ENCODE measurements at regions not wholly inside any gene's neighbourhood (a gene's known extent, or its start where the extent isn't known, plus 50 kb on each side); places are given as distances from the start of the nearest gene placed in this dataset.
A peak's percentile ranks its signal among the peaks of the same experiment; 100 is the strongest.

DNA sequence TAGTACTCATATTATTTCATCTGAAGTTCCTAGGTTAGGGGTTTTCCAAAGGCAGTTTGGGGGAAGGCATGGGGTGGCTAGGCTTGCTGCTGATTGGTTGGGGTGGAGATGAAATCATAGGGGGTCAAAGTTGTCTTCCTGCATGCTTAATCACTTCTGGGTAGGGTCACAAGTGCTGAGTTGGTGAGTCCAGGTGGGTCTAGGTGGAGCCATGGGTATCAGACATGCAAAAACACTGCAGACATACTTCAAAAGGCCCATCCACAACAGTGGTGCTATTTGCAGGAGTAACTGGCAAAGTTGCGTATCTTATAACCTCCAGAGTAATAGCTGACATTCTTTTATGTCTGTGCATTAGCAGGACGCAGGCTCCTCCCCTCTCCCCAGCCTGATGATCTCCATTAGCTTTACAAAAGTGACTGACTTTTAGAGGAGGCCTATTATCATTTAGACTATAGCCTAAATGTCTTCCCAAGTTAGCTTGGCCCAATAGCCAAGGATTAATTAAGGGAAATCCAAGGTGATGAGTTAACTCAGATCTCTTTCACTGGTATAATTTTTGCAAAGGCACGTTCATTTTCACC is 374.4 kb upstream of the PRMT6 start:
- no peak overlapping the region for H2AFZ ChIP-seq (ENCODE audit: low read length)

More for the DNA sequence above, 374.4 kb upstream of the PRMT6 start:
- H3T11ph ChIP-seq (ENCODE audit: low read length), result no peak overlapping the region
- no peak overlapping the region for H2BK12ac ChIP-seq (ENCODE audit: insufficient read length, low read depth, low read length)
- peak overlapping the region in 2 of 3 experiments; percentile 3 to 10; a peak in 2 of 7 replicates for H3K27ac Mint-ChIP-seq
- H2AK5ac ChIP-seq (ENCODE audit: insufficient read length, low read length), result no peak overlapping the region
- no peak overlapping the region for H3K23ac ChIP-seq (ENCODE audit: insufficient read length, low read depth, low read length)
- peak; percentile 29 for DNase-seq
- no peak overlapping the region for H3K4me2 ChIP-seq (ENCODE audit: insufficient read depth, insufficient read length, low read length)
- no peak overlapping the region for H4K5ac ChIP-seq (ENCODE audit: insufficient read length, low read depth, low read length)
- H3K79me2 ChIP-seq (ENCODE audit: insufficient read depth, low read length), result no peaks in the 10 kb centered on the region
- TF ChIP-seq, protein P1, sequence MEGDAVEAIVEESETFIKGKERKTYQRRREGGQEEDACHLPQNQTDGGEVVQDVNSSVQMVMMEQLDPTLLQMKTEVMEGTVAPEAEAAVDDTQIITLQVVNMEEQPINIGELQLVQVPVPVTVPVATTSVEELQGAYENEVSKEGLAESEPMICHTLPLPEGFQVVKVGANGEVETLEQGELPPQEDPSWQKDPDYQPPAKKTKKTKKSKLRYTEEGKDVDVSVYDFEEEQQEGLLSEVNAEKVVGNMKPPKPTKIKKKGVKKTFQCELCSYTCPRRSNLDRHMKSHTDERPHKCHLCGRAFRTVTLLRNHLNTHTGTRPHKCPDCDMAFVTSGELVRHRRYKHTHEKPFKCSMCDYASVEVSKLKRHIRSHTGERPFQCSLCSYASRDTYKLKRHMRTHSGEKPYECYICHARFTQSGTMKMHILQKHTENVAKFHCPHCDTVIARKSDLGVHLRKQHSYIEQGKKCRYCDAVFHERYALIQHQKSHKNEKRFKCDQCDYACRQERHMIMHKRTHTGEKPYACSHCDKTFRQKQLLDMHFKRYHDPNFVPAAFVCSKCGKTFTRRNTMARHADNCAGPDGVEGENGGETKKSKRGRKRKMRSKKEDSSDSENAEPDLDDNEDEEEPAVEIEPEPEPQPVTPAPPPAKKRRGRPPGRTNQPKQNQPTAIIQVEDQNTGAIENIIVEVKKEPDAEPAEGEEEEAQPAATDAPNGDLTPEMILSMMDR (conservative IDR thresholded peaks at IDR 0.05), result no peak
- no peak overlapping the region for H3K4me3 Mint-ChIP-seq
- no peak overlapping the region for H3K18ac ChIP-seq (ENCODE audit: insufficient read length, low read depth, low read length)
- H3K4me1 ChIP-seq (ENCODE audit: insufficient read depth, low read length), result no peaks in the 10 kb centered on the region; the same call in 1 of the 2 replicates
- H4K20me1 ChIP-seq (ENCODE audit: control insufficient read depth, insufficient read depth, insufficient read length), result no peaks in the 10 kb centered on the region
- H3K23me2 ChIP-seq (ENCODE audit: insufficient read length, low read depth, low read length, poor library complexity, severe bottlenecking), result no peaks in the 10 kb centered on the region
- no peak overlapping the region for H2BK120ac ChIP-seq (ENCODE audit: low read depth, low read length, poor library complexity, severe bottlenecking)
- H3K56ac ChIP-seq (ENCODE audit: insufficient read length, low read depth, low read length), result no peak overlapping the region
- H2BK20ac ChIP-seq (ENCODE audit: low read depth, low read length, poor library complexity, severe bottlenecking), result no peak overlapping the region
- no CpG with 5 or more reads among the region's 3 CpGs for WGBS (ENCODE audit: extremely low coverage, insufficient read length, low lambda C conversion rate)
- no peak overlapping the region for H3K4ac ChIP-seq (ENCODE audit: low read depth, low read length)
- no peak overlapping the region for H4K91ac ChIP-seq (ENCODE audit: insufficient read length, low read depth, low read length)
- peaks cover 14 to 15% of the 10 kb centered on the region in 2 experiments for H3K4me1 Mint-ChIP-seq
- H3K27ac ChIP-seq (ENCODE audit: insufficient read length, low read depth, low read length), result no peak overlapping the region
- no peak overlapping the region for H2BK15ac ChIP-seq (ENCODE audit: low read depth, low read length)
- no peaks in the 10 kb centered on the region for H3K27me3 ChIP-seq (ENCODE audit: insufficient read depth, low read length)
- H3K14ac ChIP-seq (ENCODE audit: insufficient read depth, low read length), result no peak overlapping the region
- H3K9me3 Mint-ChIP-seq, result no peaks in the 10 kb centered on the region
- H3K9me3 ChIP-seq (ENCODE audit: control insufficient read depth, low read depth, low read length), result no peaks in the 10 kb centered on the region
- no peak overlapping the region for H4K8ac ChIP-seq (replicated peaks; ENCODE audit: insufficient read length, low read depth, low read length)
- no peaks in the 10 kb centered on the region for H3K27me3 Mint-ChIP-seq (ENCODE audit: low read depth)
- no peaks in the 10 kb centered on the region; a peak in 1 of 7 replicates for H3K36me3 Mint-ChIP-seq (ENCODE audit: insufficient read depth in 1 of 3, low read depth in 3 of 3)
- no peak overlapping the region for H3K9ac ChIP-seq (ENCODE audit: extremely low read depth, insufficient read length, low read length)
- no peaks in the 10 kb centered on the region for H3K79me1 ChIP-seq (ENCODE audit: insufficient read depth, low read depth, low read length, poor library complexity, severe bottlenecking)
- no peak overlapping the region for H2BK5ac ChIP-seq (ENCODE audit: insufficient read length, low read length)

Data from H9 (cell line).